GM12864 (cell line): ENCODE measurements at regions not wholly inside any gene's neighbourhood (a gene's known extent, or its start where the extent isn't known, plus 50 kb on each side); places are given as distances from the start of the nearest gene placed in this dataset.

Experiments
- DNase-seq: peaks from one replicate; pipeline ENCODE4 v3.0.0-alpha.2; 2011; ENCODE audit warnings: low read depth
- H3K4me3 ChIP-seq: 2 replicates; pipeline ENCODE4 v1.5.1; 2011; ENCODE audit warnings: mild to moderate bottlenecking, low read depth, low read length, control low read depth
- TF ChIP-seq, protein P1 (sequence below): IDR thresholded peaks from 2 replicates; pipeline ENCODE4 v1.5.1; 2011; ENCODE audit warnings: low read depth, mild to moderate bottlenecking, moderate library complexity, low read length, control low read depth, inconsistent platforms; ENCODE audit errors: missing control alignments

GRCh38 chr6:167665698-167666330, 160.9 kb upstream of the AFDN start:
- H3K4me3 ChIP-seq = no peak overlapping the region
- no peak for DNase-seq
- TF ChIP-seq, protein P1, sequence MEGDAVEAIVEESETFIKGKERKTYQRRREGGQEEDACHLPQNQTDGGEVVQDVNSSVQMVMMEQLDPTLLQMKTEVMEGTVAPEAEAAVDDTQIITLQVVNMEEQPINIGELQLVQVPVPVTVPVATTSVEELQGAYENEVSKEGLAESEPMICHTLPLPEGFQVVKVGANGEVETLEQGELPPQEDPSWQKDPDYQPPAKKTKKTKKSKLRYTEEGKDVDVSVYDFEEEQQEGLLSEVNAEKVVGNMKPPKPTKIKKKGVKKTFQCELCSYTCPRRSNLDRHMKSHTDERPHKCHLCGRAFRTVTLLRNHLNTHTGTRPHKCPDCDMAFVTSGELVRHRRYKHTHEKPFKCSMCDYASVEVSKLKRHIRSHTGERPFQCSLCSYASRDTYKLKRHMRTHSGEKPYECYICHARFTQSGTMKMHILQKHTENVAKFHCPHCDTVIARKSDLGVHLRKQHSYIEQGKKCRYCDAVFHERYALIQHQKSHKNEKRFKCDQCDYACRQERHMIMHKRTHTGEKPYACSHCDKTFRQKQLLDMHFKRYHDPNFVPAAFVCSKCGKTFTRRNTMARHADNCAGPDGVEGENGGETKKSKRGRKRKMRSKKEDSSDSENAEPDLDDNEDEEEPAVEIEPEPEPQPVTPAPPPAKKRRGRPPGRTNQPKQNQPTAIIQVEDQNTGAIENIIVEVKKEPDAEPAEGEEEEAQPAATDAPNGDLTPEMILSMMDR = no peak

DNA sequence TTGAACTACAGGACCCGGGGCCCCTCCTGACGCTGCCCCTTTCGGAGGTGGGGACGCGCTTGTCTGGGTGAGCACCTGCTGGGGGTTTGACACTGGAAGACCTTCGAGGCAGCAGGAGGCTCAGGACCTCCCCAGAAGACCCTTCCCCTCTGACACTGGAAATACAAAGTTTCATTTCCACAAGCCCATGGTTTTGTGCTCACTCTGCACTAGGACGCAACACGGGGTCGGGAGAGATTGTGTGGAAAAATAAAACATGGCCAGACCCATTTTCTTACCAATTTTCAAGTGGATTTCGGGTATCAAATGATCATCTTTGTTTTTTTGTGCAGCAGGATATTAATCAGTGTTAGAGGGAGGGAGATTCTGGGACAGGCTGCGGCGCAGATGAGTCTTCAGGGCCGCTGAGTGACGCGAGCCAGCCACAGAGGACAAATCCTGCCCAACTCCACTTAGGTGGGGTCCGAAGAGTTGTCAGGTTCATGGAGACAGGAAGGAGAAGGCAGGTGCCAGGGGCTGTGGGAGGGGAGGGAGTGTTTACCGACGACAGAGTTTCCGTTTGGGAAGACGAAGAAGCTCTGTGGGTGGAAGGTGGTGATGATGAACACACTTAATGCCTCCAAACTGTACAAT, 160.0 kb upstream of the AFDN start:
- no peak for DNase-seq
- TF ChIP-seq, protein P1 = no peak

DNA sequence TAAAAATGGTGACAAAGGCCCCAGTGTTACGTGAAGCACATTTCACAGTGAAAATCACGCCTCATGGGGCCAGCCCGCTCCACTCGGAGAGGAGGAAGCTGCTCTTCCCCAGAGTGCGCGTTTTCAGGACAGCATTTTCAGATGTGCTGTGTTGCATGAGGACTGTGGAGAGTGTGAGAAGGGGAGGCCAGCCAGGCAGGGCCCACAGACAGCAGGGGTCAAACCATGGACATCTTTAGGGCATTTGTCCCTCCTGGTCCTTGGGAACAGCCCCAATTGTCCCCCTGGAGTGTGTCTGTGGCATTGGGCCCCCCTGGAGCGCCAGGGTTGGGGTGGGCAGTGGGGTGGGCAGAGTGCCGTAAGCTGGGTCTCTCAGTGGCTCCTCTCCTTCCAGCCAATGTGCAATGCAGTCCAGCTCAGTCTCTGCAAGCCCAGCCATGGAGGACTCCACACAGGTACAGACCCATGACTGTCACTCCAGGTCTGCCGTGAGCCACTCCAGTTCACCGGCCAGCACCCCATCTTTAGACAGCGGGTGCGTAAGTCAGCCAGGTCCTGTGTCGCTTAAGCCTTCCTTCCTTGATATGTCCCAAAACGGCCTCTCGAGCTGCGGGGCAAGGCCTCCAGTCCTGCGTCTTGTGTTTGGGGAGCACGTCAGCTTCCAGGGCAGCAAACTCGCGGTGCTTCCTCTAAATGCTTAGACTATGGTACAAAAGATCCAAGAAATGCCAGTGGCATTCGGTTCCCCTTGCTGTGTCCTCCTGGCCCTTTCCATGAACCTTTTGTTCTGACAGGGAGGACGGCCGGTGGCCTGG, 159.3 kb upstream of the AFDN start:
- TF ChIP-seq, protein P1 = no peak
- DNase-seq = no peak
- H3K4me3 ChIP-seq = no peak overlapping the region

More for the DNA sequence above, 160.0 kb upstream of the AFDN start:
- no peak overlapping the region for H3K4me3 ChIP-seq

- TF ChIP-seq, protein P1 = no peak
- DNase-seq = no peak
- no peak overlapping the region for H3K4me3 ChIP-seq
Measured at GRCh38 chr6:167668019-167668753, 158.5 kb upstream of the AFDN start.

DNA sequence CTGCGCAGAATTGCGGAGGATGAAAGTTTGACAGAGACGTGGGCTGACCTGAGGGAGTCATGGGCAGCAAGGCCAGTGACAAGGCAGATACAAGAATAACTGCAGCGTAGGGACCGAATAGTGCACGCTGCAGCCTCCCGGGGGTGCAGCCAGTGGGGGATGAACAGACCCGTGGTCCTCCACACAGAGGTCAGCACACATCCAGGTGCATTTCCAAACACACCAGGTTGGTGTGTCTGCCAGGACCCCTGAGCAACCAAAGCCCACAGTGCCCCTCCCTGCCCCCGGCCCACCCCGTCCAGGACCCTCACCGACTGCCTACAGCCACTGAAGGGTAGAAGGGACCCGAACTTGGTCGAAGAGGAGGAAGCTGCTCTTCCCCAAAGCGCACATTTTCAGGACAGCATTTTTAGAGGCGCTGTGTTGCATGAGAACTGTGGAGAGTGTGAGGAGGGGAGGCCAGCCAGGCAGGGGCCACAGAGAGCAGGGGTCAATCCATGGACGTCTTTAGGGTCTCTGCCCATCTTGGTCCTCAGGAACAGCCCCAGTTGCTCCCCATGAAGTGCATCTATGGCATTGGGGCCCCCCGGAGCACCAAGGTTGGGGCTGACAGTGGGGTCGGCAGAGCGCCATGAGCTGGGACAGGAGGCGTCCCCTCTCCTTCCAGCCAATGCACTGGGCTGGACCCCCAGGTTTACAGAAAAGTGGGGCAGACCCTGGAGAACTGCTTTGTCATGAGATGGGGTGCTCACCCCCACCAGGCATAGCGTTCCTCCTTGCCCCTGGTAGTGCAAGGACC, 157.8 kb upstream of the AFDN start:
- H3K4me3 ChIP-seq = no peak overlapping the region
- TF ChIP-seq, protein P1 = no peak
- no peak for DNase-seq

DNA sequence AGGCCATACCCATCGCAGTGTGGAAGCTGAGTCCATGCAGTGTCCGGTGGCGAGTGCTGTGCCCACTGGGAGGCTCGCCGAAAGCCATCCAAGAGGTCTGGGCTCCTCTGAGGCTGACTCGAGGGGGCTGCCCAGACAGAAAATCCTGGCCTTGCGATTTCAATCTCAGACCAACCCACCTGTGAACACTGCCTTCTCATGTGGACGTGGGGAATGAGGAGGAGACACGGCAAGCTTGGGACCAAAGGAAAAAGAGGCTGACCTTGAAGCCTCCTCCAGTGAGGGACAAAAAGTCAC, 157.2 kb upstream of the AFDN start:
- H3K4me3 ChIP-seq = no peak overlapping the region
- DNase-seq = no peak
- TF ChIP-seq, protein P1 = no peak
